NOMO-1 treated with DMSO at 0.1 percent for 48 hours (cell line): ENCODE measurements at regions not wholly inside any gene's neighbourhood (a gene's known extent, or its start where the extent isn't known, plus 50 kb on each side); places are given as distances from the start of the nearest gene placed in this dataset.

Source experiments
- DNase-seq: peaks from one replicate; lab custom pipeline; 2025; ENCODE audit not compliant: unreplicated experiment; lab: John Stamatoyannopoulos, UW

- DNase-seq, result no peak
These were observed 54.9 kb upstream of the AJAP1 start for GRCh38 chr1:4599521-4599920.

GRCh38 chr1:4599951-4600481, 54.4 kb upstream of the AJAP1 start:
- DNase-seq, result no peak

- DNase-seq, result no peak
These were observed 53.6 kb upstream of the AJAP1 start for GRCh38 chr1:4600615-4601460.

DNA sequence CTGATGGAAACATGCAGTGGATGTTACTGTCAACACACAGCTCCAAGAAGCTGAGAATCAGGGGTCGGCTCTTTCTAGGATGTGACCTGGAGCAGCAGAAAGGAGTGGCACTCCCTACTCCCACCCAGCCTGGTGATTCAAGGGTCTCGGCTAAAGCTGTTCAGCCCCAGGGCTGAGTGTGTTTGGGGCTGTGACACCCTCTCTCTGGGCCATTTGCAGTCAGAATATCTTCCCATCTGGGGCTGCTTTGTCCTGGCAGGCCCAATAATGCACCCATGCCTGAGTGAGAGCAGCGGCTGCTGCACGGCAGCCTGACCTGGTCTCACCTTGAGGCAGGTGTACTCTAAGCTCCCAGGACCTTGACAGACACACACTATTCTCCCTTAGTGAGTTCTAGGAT, 52.5 kb upstream of the AJAP1 start:
- no peak for DNase-seq

DNA sequence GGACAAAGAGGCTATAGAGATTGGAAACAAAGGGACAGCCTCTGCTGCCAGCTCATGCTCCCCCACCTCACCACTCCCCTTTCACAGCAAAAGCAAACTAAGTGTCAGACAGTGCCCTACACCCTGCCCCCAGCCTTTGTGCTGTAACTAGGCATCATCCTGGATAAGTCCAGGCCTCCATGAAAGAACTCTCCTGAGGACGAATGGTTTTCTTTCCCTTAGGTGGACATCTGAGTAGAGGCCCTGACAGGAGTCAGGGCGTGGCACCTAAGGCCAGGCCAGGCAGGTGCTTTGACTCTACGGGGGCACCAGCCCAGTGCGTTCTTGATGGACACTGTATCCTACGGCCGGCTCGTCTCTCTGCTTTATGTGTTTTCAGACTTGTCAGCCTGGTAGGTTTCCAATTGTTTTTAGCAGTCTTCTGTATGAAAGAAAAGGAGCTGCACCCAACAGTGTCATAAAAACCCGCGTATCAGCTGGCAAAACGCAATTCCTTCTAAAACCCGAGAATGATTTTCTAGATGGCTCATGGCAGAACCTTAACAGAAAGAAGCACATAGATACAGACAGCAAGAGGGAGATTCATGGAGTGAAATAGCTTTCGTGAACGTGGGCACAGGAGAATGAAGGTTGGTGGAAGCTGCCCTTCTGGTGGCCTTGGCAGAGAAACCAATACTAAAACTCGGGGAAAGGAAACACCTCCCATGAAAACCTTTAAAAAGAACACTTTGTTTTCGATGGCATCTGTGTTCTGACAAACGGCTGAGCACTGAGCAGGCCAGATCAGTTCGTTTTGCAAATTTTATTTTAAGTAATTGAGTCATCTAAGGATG, 51.7 kb upstream of the AJAP1 start:
- no peak for DNase-seq

DNA sequence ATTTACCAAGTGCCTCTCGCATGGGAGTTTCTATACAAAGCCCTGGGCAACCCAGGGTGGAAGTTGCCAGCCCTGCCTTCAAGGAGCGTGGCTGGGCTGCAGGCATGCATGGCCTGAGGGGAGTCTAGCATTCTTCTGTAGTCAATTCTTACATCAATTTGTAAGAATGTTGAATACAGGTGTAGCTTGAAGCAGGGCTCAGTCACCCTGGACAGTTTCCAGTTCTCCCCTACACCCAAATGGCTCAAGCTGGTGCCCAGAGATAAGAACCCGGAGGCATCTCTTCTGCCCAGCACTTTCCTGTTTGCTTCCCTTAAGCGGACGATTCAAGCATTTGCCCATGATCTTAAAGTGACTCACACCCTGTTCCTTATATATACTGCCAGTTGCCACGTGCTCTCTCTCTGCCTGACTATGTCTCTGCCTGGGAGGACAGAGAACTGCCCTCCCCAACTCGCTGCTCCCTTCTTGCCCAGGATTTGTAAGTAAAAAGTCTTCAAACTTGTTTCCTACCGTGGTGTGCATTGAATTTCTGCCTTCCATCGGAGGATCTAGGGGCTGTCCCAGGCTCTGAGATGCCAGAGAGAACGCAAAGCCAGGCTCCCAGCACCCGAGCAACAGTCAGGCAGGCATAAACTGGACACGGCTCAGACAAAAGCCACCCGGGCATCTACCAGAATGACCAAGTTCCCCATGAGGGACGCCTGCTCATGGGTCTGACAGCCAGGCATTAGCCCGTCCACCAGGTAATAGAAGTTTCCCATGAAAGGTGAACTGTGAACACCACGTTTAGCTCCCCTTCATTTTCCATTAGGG, 50.9 kb upstream of the AJAP1 start:
- no peak for DNase-seq
